OCI-LY3 (cell line): ENCODE measurements at regions not wholly inside any gene's neighbourhood (a gene's known extent, or its start where the extent isn't known, plus 50 kb on each side); places are given as distances from the start of the nearest gene placed in this dataset.

Experiments
- H2AFZ ChIP-seq: fragments of 200-600, 300-600 bp; shearing (Covaris generic); 2 replicates; pipeline ENCODE4 v1.6.0; 2014; ENCODE audit warnings: antibody characterized with exemption, low read depth, low read length
- H3K27ac ChIP-seq: fragments of 200-600, 300-600 bp; sonication (generic); 2 replicates; pipeline ENCODE4 v1.5.1; 2014; ENCODE audit warnings: mild to moderate bottlenecking, low read length, moderate library complexity, mixed read lengths
- H3K27me3 ChIP-seq: fragments of 200-600, 300-600 bp; sonication (generic); 2 replicates; pipeline ENCODE4 v1.6.1; 2014; ENCODE audit warnings: low read depth, low read length, mixed read lengths
- H3K36me3 ChIP-seq: fragments of 200-600, 300-600 bp; sonication (generic); replicated peaks from 2 replicates; pipeline ENCODE3; 2014; ENCODE audit warnings: low read depth, low read length, mixed read lengths
- H3K4me1 ChIP-seq: fragments of 300-600, 200-600 bp; sonication (generic); 2 replicates; pipeline ENCODE4 v1.6.1; 2014; ENCODE audit warnings: low read length, mixed read lengths
- H3K4me2 ChIP-seq: fragments of 200-600, 300-600 bp; sonication (generic); 2 replicates; pipeline ENCODE4 v1.6.1; 2014; ENCODE audit warnings: low read length, mixed read lengths
- H3K4me3 ChIP-seq: fragments of 300-600, 200-600 bp; sonication (generic); 2 replicates; pipeline ENCODE4 v1.5.1; 2014; ENCODE audit warnings: antibody characterized with exemption, mild to moderate bottlenecking, low read length, moderate library complexity
- H3K79me2 ChIP-seq: fragments of 300-600, 200-600 bp; shearing (Covaris generic); 2 replicates; pipeline ENCODE4 v1.6.1; 2014; ENCODE audit warnings: mild to moderate bottlenecking, low read length, mixed read lengths
- H3K9ac ChIP-seq: fragments of 300-600, 200-600 bp; shearing (Covaris generic); 2 replicates; pipeline ENCODE4 v1.6.0; 2014; ENCODE audit warnings: mild to moderate bottlenecking, low read length, moderate library complexity
- H3K9me3 ChIP-seq: fragments of 200-600, 300-600 bp; shearing (Covaris generic); 2 replicates; pipeline ENCODE4 v1.6.1; 2014; ENCODE audit warnings: low read length, mixed read lengths; ENCODE audit not compliant: insufficient read depth
- H4K20me1 ChIP-seq: fragments of 200-600, 300-600 bp; sonication (generic); 2 replicates; pipeline ENCODE4 v1.6.1; 2016; ENCODE audit warnings: low read length, mixed read lengths; ENCODE audit not compliant: insufficient read depth
- EZH2phosphoT487 ChIP-seq: fragments of 200-600 bp; shearing (Covaris generic); IDR thresholded peaks from 2 replicates; pipeline ENCODE4 v1.6.1; 2018; ENCODE audit warnings: antibody characterized with exemption, mixed run types, low read depth
- TF ChIP-seq, protein P1 (sequence below): fragments of 200-600, 300-600 bp; sonication (generic); IDR thresholded peaks from 2 replicates; pipeline ENCODE4 v1.5.1; 2014; ENCODE audit warnings: antibody characterized with exemption, low read length, low read depth

DNA sequence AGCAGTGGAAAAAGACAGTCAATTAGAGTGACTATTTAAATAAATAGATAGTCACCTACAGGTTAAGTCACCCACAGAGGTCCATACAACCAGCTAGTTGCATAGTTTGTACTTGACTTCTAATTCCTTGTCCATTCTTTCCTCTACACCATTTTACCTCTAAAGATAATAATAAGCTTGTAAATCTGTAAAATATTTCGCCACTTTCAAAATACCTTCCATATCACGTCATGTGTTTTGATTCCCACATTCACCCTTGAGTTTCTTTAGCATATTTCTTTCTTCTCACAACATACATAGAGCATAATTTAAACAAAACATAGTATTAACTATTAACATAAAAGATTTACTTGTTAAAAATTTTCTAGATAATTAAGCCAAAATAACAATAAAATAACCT, 689.6 kb downstream of the MECOM start:
- Histone ChIP-seq H3K79me2 (no peaks in the 10 kb centered on the region), H3K4me3 (no peak overlapping the region), H3K9me3 (no peaks in the 10 kb centered on the region), H3K9ac (no peak overlapping the region), H3K27me3 (no peaks in the 10 kb centered on the region), H2AFZ (no peak overlapping the region), H3K27ac (no peak overlapping the region), H4K20me1 (no peaks in the 10 kb centered on the region), H3K36me3 (no peaks in the 10 kb centered on the region), H3K4me2 (no peak overlapping the region), H3K4me1 (0 out of 2 replicates have a peak, but pooled peaks cover 4% of the 10 kb centered on the region)
- TF ChIP-seq, protein P1, sequence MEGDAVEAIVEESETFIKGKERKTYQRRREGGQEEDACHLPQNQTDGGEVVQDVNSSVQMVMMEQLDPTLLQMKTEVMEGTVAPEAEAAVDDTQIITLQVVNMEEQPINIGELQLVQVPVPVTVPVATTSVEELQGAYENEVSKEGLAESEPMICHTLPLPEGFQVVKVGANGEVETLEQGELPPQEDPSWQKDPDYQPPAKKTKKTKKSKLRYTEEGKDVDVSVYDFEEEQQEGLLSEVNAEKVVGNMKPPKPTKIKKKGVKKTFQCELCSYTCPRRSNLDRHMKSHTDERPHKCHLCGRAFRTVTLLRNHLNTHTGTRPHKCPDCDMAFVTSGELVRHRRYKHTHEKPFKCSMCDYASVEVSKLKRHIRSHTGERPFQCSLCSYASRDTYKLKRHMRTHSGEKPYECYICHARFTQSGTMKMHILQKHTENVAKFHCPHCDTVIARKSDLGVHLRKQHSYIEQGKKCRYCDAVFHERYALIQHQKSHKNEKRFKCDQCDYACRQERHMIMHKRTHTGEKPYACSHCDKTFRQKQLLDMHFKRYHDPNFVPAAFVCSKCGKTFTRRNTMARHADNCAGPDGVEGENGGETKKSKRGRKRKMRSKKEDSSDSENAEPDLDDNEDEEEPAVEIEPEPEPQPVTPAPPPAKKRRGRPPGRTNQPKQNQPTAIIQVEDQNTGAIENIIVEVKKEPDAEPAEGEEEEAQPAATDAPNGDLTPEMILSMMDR, result no peak
- TF ChIP-seq EZH2phosphoT487, result no peak

DNA sequence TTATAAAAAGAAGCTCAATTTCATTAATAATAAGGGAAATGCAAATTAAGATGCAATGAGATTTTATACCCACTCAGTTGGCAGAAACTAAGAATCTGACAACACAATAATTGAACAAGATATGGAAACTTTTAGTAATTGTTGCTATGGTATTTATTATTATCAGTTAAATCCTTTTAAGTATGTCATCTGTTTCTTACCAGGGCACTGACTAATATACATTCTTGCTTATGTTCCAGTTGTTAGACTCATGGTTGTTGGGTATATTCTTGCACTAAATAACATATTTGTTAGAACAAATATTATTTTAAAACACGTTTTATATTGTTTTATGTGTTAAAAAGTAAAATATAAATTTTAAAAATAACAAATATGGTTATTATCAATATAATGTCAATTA, 690.3 kb downstream of the MECOM start:
- no peaks in the 10 kb centered on the region for H3K36me3 ChIP-seq
- H3K27me3 ChIP-seq, result no peaks in the 10 kb centered on the region
- TF ChIP-seq, protein P1, result no peak
- no peak for TF ChIP-seq EZH2phosphoT487
- H3K4me3 ChIP-seq, result no peak overlapping the region
- H4K20me1 ChIP-seq, result no peaks in the 10 kb centered on the region
- H3K9ac ChIP-seq, result no peak overlapping the region
- H3K79me2 ChIP-seq, result no peaks in the 10 kb centered on the region
- no peak overlapping the region for H3K27ac ChIP-seq
- H3K4me2 ChIP-seq, result no peak overlapping the region
- no peak overlapping the region for H2AFZ ChIP-seq
- 0 out of 2 replicates have a peak, but pooled peaks cover 4% of the 10 kb centered on the region for H3K4me1 ChIP-seq
- no peaks in the 10 kb centered on the region for H3K9me3 ChIP-seq

DNA sequence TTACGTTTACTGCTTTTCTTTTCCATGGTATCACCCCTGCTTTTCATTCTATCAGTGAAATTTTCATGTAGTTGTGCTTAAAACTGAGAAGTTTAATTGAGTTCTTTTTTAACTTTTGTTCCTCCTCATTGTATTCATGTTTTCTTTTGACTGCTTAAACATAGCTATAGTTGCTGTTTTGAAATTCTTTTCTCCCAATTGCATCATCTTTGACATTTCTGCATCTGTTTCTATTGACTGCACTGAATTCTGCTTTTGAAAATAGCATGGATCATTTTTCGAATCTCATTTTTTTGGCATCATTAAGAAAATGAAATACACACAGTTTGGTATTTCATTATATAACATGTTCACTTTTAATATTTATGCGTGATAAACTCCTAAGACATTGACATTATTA, 694.9 kb downstream of the MECOM start:
- Histone ChIP-seq H4K20me1 (no peaks in the 10 kb centered on the region), H3K9me3 (no peaks in the 10 kb centered on the region)

DNA sequence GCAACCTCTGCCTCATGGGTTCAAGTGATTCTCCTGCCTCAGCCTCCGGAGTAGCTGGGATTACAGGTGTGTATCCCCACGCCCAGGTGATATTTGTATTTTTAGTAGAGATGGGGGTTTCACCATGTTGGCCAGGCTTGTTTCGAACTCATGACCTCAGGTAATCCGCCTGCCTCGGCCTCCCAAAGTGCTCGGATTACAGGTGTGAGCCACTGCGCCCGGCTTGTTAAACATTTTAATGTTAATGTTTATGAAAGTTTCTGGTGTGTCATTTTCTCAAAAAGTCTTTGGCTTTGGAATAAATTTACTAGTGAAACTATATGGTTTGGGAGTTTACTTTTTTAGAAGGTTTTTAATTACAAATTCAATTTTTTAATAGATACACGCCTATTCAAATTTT, 698.8 kb downstream of the MECOM start:
- H3K27ac ChIP-seq, result no peak overlapping the region
- H3K4me3 ChIP-seq, result no peak overlapping the region
- no peaks in the 10 kb centered on the region for H3K36me3 ChIP-seq
- H3K4me1 ChIP-seq, result no peaks in the 10 kb centered on the region
- H2AFZ ChIP-seq, result no peak overlapping the region
- no peaks in the 10 kb centered on the region for H3K79me2 ChIP-seq
- no peak overlapping the region for H3K9ac ChIP-seq
- no peaks in the 10 kb centered on the region for H3K9me3 ChIP-seq
- H3K27me3 ChIP-seq, result no peaks in the 10 kb centered on the region
- TF ChIP-seq EZH2phosphoT487, result no peak
- TF ChIP-seq, protein P1, result no peak
- no peak overlapping the region for H3K4me2 ChIP-seq
- H4K20me1 ChIP-seq, result no peaks in the 10 kb centered on the region

More for the DNA sequence above, 694.9 kb downstream of the MECOM start:
- no peaks in the 10 kb centered on the region for H3K79me2 ChIP-seq
- no peak overlapping the region for H3K4me3 ChIP-seq
- H2AFZ ChIP-seq, result no peak overlapping the region
- no peak overlapping the region for H3K4me2 ChIP-seq
- H3K36me3 ChIP-seq, result no peaks in the 10 kb centered on the region
- no peak overlapping the region for H3K9ac ChIP-seq
- no peaks in the 10 kb centered on the region for H3K27me3 ChIP-seq
- no peak for TF ChIP-seq EZH2phosphoT487
- TF ChIP-seq, protein P1, result no peak
- no peaks in the 10 kb centered on the region for H3K4me1 ChIP-seq
- H3K27ac ChIP-seq, result no peak overlapping the region
